AG04450 (cell line): ENCODE measurements at regions not wholly inside any gene's neighbourhood (a gene's known extent, or its start where the extent isn't known, plus 50 kb on each side); places are given as distances from the start of the nearest gene placed in this dataset.

ENCODE experiments used
- CTCF ChIA-PET: fragments of 300-600, 350-600 bp; formaldehyde crosslinking; extraction: SDS; loops from one replicate; lab custom pipeline; 2022; ENCODE audit warnings: antibody characterized with exemption, inconsistent platforms; lab: Charles Lee
- POLR2A ChIA-PET: fragments of 350-600 bp; formaldehyde crosslinking; extraction: SDS; loops from one replicate; lab custom pipeline; 2021; ENCODE audit warnings: antibody characterized with exemption, inconsistent platforms; lab: Yijun Ruan, JAX
- DNase-seq: peaks from one replicate; pipeline ENCODE4 v3.0.0-alpha.2; 2011; ENCODE audit warnings: low read depth, low spot score
- H3K27ac ChIP-seq: one replicate; pipeline ENCODE4 v1.5.1; 2012; ENCODE audit warnings: low read depth, low read length, control low read depth
- H3K27me3 ChIP-seq: one replicate; pipeline ENCODE4 v1.6.0; 2012; ENCODE audit warnings: low read length; ENCODE audit not compliant: control insufficient read depth, insufficient read depth
- H3K4me3 ChIP-seq: 2 replicates; pipeline ENCODE4 v1.5.1; 2011; ENCODE audit warnings: mild to moderate bottlenecking, low read depth, low read length, control low read depth
- H3K9me3 ChIP-seq: 2 replicates; pipeline ENCODE4 v1.5.1; 2012; ENCODE audit warnings: low read length; ENCODE audit not compliant: control insufficient read depth, insufficient read depth
- CTCF ChIP-seq: IDR thresholded peaks from 2 replicates; pipeline ENCODE4 v1.5.1; 2011; ENCODE audit warnings: low read depth, low read length, control low read depth, inconsistent platforms

- no peak for DNase-seq
These were observed 173.6 kb downstream of the DEPDC1B start for GRCh38 chr5:60526336-60526875.

GRCh38 chr5:60522292-60522905 lies 177.6 kb downstream of the DEPDC1B start:
- no peaks in the 10 kb centered on the region for H3K9me3 ChIP-seq
- CTCF ChIA-PET = interaction anchor here (0.6 kb wide), 1 partner anchor 711 kb away, joined by 3 read pairs; no protein-coding TSS in a partner anchor
- no peak overlapping the region for H3K27ac ChIP-seq
- TF ChIP-seq CTCF = no peak
- DNase-seq = no peak
- POLR2A ChIA-PET = no interaction called here
- no peaks in the 10 kb centered on the region for H3K27me3 ChIP-seq
- no peak overlapping the region for H3K4me3 ChIP-seq

More at GRCh38 chr5:60526336-60526875, 173.6 kb downstream of the DEPDC1B start:
- Histone ChIP-seq H3K4me3 (no peak overlapping the region), H3K27me3 (no peaks in the 10 kb centered on the region), H3K9me3 (no peaks in the 10 kb centered on the region; the same call in 1 of the 2 replicates), H3K27ac (no peak overlapping the region)
- no peak for TF ChIP-seq CTCF
- ChIA-PET CTCF (no interaction called here), POLR2A (no interaction called here)

GRCh38 chr5:60521376-60522291 lies 178.3 kb downstream of the DEPDC1B start:
- H3K27me3 ChIP-seq = no peaks in the 10 kb centered on the region
- no peak for DNase-seq
- no peak overlapping the region for H3K27ac ChIP-seq
- no peaks in the 10 kb centered on the region for H3K9me3 ChIP-seq
- CTCF ChIA-PET = no interaction called here
- POLR2A ChIA-PET = no interaction called here
- TF ChIP-seq CTCF = no peak
- no peak overlapping the region for H3K4me3 ChIP-seq

- ChIA-PET POLR2A (no interaction called here), CTCF (no interaction called here)
- H3K4me3 ChIP-seq = no peak overlapping the region
- no peaks in the 10 kb centered on the region for H3K9me3 ChIP-seq
- no peaks in the 10 kb centered on the region for H3K27me3 ChIP-seq
- TF ChIP-seq CTCF = no peak
- no peak overlapping the region for H3K27ac ChIP-seq
- DNase-seq = no peak
These were observed 179.3 kb downstream of the DEPDC1B start for GRCh38 chr5:60520451-60521227.
